ENCODE measurements at regions not wholly inside any gene's neighbourhood (a gene's known extent, or its start where the extent isn't known, plus 50 kb on each side); places are given as distances from the start of the nearest gene placed in this dataset.

DNA sequence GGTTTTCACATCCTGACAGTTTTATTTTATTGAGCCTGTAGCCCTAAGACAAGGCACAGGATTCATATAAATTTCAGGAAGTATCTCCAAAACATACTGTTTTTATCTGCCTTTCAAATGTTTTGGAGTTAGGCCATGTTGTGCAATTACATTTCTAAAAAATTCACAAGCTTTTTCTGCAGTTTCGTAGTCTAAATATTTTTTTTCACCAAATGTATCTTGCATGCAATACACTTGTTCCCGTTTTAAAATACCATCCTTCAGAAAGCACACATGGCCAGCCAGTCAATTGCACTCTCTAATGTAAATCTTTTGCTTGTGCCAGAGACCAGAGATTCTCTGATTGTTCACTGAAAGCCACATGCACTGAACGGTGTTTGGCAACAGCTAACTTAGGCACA lies 161.5 kb upstream of the PRKCQ start:
- WGBS (ENCODE audit: extremely low coverage, insufficient read length, low lambda C conversion rate): no CpG with 5 or more reads among the region's 3 CpGs
- peaks cover 17% of the 10 kb centered on the region; the same call in 1 of the 2 replicates for H3K4me1 ChIP-seq (ENCODE audit: insufficient read depth, low read length)
- Mint-ChIP-seq H3K36me3 (ENCODE audit: insufficient read depth in 1 of 3, low read depth in 3 of 3) (no peaks in the 10 kb centered on the region), H3K4me3 (no peak overlapping the region), H3K4me1 (peaks cover 28 to 29% of the 10 kb centered on the region in 2 experiments), H3K27me3 (ENCODE audit: low read depth) (no peaks in the 10 kb centered on the region), H3K9me3 (no peaks in the 10 kb centered on the region), H3K27ac (no peak overlapping the region)
- H2AFZ ChIP-seq (ENCODE audit: low read length): no peak overlapping the region
- no peak overlapping the region for H3K4me2 ChIP-seq (ENCODE audit: insufficient read depth, insufficient read length, low read length)
- H4K20me1 ChIP-seq (ENCODE audit: control insufficient read depth, insufficient read depth, insufficient read length): no peaks in the 10 kb centered on the region
- no peak overlapping the region for H3K14ac ChIP-seq (ENCODE audit: insufficient read depth, low read length)
- no peak overlapping the region for H2AK5ac ChIP-seq (ENCODE audit: insufficient read length, low read length)
- no peaks in the 10 kb centered on the region for H3K79me1 ChIP-seq (ENCODE audit: insufficient read depth, low read depth, low read length, poor library complexity, severe bottlenecking)
- no peak overlapping the region for H3K9ac ChIP-seq (ENCODE audit: extremely low read depth, insufficient read length, low read length)
- no peaks in the 10 kb centered on the region for H3K79me2 ChIP-seq (ENCODE audit: insufficient read depth, low read length)
- no peaks in the 10 kb centered on the region for H3K27me3 ChIP-seq (ENCODE audit: insufficient read depth, low read length)
- no peak overlapping the region for H3K23ac ChIP-seq (ENCODE audit: insufficient read length, low read depth, low read length)
- H3K18ac ChIP-seq (ENCODE audit: insufficient read length, low read depth, low read length): no peak overlapping the region
- H4K5ac ChIP-seq (ENCODE audit: insufficient read length, low read depth, low read length): no peak overlapping the region
- H2BK120ac ChIP-seq (ENCODE audit: low read depth, low read length, poor library complexity, severe bottlenecking): no peak overlapping the region
- no peak overlapping the region for H4K8ac ChIP-seq (replicated peaks; ENCODE audit: insufficient read length, low read depth, low read length)
- H3K56ac ChIP-seq (ENCODE audit: insufficient read length, low read depth, low read length): no peak overlapping the region
- no peak overlapping the region for H3K4ac ChIP-seq (ENCODE audit: low read depth, low read length)
- no peak overlapping the region for H2BK12ac ChIP-seq (ENCODE audit: insufficient read length, low read depth, low read length)
- H2BK20ac ChIP-seq (ENCODE audit: low read depth, low read length, poor library complexity, severe bottlenecking): no peak overlapping the region
- H3T11ph ChIP-seq (ENCODE audit: low read length): no peak overlapping the region
- DNase-seq: no peak
- no peak overlapping the region for H2BK15ac ChIP-seq (ENCODE audit: low read depth, low read length)
- no peak overlapping the region for H3K27ac ChIP-seq (ENCODE audit: insufficient read length, low read depth, low read length)
- H4K91ac ChIP-seq (ENCODE audit: insufficient read length, low read depth, low read length): no peak overlapping the region
- TF ChIP-seq, protein P1, sequence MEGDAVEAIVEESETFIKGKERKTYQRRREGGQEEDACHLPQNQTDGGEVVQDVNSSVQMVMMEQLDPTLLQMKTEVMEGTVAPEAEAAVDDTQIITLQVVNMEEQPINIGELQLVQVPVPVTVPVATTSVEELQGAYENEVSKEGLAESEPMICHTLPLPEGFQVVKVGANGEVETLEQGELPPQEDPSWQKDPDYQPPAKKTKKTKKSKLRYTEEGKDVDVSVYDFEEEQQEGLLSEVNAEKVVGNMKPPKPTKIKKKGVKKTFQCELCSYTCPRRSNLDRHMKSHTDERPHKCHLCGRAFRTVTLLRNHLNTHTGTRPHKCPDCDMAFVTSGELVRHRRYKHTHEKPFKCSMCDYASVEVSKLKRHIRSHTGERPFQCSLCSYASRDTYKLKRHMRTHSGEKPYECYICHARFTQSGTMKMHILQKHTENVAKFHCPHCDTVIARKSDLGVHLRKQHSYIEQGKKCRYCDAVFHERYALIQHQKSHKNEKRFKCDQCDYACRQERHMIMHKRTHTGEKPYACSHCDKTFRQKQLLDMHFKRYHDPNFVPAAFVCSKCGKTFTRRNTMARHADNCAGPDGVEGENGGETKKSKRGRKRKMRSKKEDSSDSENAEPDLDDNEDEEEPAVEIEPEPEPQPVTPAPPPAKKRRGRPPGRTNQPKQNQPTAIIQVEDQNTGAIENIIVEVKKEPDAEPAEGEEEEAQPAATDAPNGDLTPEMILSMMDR (conservative IDR thresholded peaks at IDR 0.05): no peak
- H3K23me2 ChIP-seq (ENCODE audit: insufficient read length, low read depth, low read length, poor library complexity, severe bottlenecking): no peaks in the 10 kb centered on the region
- H2BK5ac ChIP-seq (ENCODE audit: insufficient read length, low read length): no peak overlapping the region
- H3K9me3 ChIP-seq (ENCODE audit: control insufficient read depth, low read depth, low read length): no peaks in the 10 kb centered on the region

Data from H9 (cell line).